Upper lobe of right lung (tissue), 1 donor: ENCODE measurements at regions not wholly inside any gene's neighbourhood (a gene's known extent, or its start where the extent isn't known, plus 50 kb on each side); places are given as distances from the start of the nearest gene placed in this dataset.

Source experiments
- ATAC-seq: fragments of 200-7000 bp; cut with Tn5 transposase; one replicate; pipeline ENCODE4 v1.9.1; 2020; ENCODE audit warnings: mild to moderate bottlenecking, moderate library complexity
- DNase-seq: peaks from one replicate; pipeline ENCODE4 v3.0.0-alpha.2; 2020
- H3K27ac ChIP-seq: fragments of 200-600 bp; one replicate; pipeline ENCODE4 v1.8.0; 2022
- H3K27me3 ChIP-seq: fragments of 200-600 bp; one replicate; pipeline ENCODE4 v1.8.0; 2022; ENCODE audit warnings: mild to moderate bottlenecking
- H3K36me3 ChIP-seq: fragments of 200-600 bp; one replicate; pipeline ENCODE4 v1.8.0; 2022
- H3K4me1 ChIP-seq: fragments of 200-600 bp; one replicate; pipeline ENCODE4 v1.8.0; 2022
- H3K4me3 ChIP-seq: fragments of 200-600 bp; one replicate; pipeline ENCODE4 v1.8.0; 2022; ENCODE audit warnings: mild to moderate bottlenecking
- H3K9me3 ChIP-seq: fragments of 200-600 bp; one replicate; pipeline ENCODE4 v1.8.0; 2022
- CTCF ChIP-seq: fragments of 200-600 bp; IDR thresholded peaks from one replicate; pipeline ENCODE4 v1.8.0; 2022; ENCODE audit warnings: antibody characterized with exemption
- intact Hi-C: fragments of 100-400 bp; cut with DNase I; formaldehyde crosslinking; loops from one replicate; pipeline ENCODE4 v1.11.0; 2022
- donor health status: DM: no; HTN: yes; CAD: no; lungs with severe emphysema.

- DNase-seq (no peak), ATAC-seq (no peak)
- TF ChIP-seq CTCF, result no peak
- Histone ChIP-seq H3K9me3 (no peaks in the 10 kb centered on the region), H3K4me3 (no peak overlapping the region), H3K4me1 (no peaks in the 10 kb centered on the region), H3K27me3 (no peaks in the 10 kb centered on the region), H3K27ac (no peak overlapping the region), H3K36me3 (no peaks in the 10 kb centered on the region)
- intact Hi-C loops, result no loop called here
Observed at GRCh38 chr2:136062066-136062837, 55.7 kb downstream of the CXCR4 start.

DNA sequence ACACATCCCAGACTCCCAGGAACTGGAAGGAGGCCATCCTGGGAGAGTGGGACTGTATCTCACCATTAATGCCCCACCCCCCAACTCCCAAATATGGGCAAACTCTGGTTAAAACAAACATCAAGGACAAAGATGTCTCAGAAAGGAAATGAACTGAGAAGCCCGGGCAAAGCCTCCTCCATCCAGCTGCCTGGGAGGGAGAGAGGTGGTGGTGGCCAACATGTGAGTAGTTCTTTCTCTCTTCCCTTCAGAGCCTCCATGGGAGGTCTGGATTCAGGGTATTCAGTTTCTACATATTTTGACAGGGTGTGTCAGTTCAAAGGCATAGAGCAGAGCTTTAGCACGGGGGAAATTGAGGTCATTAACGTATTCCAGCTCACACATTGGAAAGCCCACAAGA, 57.5 kb downstream of the CXCR4 start:
- Histone ChIP-seq H3K36me3 (no peaks in the 10 kb centered on the region), H3K27ac (no peak overlapping the region), H3K4me1 (no peaks in the 10 kb centered on the region), H3K4me3 (no peak overlapping the region), H3K9me3 (no peaks in the 10 kb centered on the region), H3K27me3 (no peaks in the 10 kb centered on the region)
- ATAC-seq (no peak), DNase-seq (no peak)
- intact Hi-C loops, result no loop called here
- TF ChIP-seq CTCF, result no peak

- DNase-seq (no peak), ATAC-seq (no peak)
- H3K36me3 ChIP-seq, result no peaks in the 10 kb centered on the region
- no peak overlapping the region for H3K4me3 ChIP-seq
- no peaks in the 10 kb centered on the region for H3K9me3 ChIP-seq
- intact Hi-C loops, result no loop called here
- TF ChIP-seq CTCF, result no peak
- H3K4me1 ChIP-seq, result no peaks in the 10 kb centered on the region
- H3K27ac ChIP-seq, result no peak overlapping the region
- H3K27me3 ChIP-seq, result no peaks in the 10 kb centered on the region
Observed at GRCh38 chr2:136059036-136059472, 58.9 kb downstream of the CXCR4 start.

DNA sequence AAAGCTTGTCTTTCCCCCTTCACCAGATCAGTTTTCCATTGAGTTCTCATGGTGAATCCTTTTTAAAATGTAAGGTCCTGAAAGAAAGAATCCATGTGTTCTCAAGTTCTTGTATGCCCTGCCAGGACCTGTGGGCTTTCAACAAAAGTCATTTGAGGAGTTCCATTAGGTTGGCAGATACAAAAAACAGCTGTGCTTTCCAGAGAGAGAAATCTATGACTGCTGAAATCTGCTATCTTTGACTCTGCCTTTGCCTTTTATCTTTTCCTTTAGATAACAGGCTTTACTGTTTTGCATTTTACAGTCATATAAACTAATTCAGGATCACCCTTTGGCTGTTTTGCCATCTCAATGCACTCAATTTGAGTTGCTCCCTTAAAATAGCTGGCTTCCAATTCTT, 59.7 kb downstream of the CXCR4 start:
- intact Hi-C loops, result no loop called here
- H3K27me3 ChIP-seq, result no peaks in the 10 kb centered on the region
- H3K27ac ChIP-seq, result no peak overlapping the region
- no peaks in the 10 kb centered on the region for H3K4me1 ChIP-seq
- ATAC-seq, result no peak
- H3K36me3 ChIP-seq, result no peaks in the 10 kb centered on the region
- DNase-seq, result no peak
- no peak overlapping the region for H3K4me3 ChIP-seq
- TF ChIP-seq CTCF, result no peak
- no peaks in the 10 kb centered on the region for H3K9me3 ChIP-seq

GRCh38 chr2:136057802-136058140, 60.2 kb downstream of the CXCR4 start:
- no peaks in the 10 kb centered on the region for H3K27me3 ChIP-seq
- no peak for TF ChIP-seq CTCF
- no peak overlapping the region for H3K4me3 ChIP-seq
- H3K4me1 ChIP-seq, result no peaks in the 10 kb centered on the region
- no peaks in the 10 kb centered on the region for H3K36me3 ChIP-seq
- H3K9me3 ChIP-seq, result no peaks in the 10 kb centered on the region
- no peak overlapping the region for H3K27ac ChIP-seq
- peak; percentile 64 for ATAC-seq
- intact Hi-C loops, result no loop called here
- no peak for DNase-seq
